GM12878 (cell line): ENCODE measurements at regions not wholly inside any gene's neighbourhood (a gene's known extent, or its start where the extent isn't known, plus 50 kb on each side); places are given as distances from the start of the nearest gene placed in this dataset.

Experiments
- ATAC-seq: fragments of 200-7000 bp; cut with Tn5 transposase; 3 replicates; pipeline ENCODE4 v1.9.1; 2020; ENCODE audit warnings: mild to moderate bottlenecking, moderate library complexity
- BruUV-seq: library from RNA; stranded (reverse); fragments of 400-500 nt; replicated peaks from 2 replicates; lab custom pipeline; 2021; lab: Mats Ljungman, UMichigan
- CTCF ChIA-PET: fragments of 300-600 bp; sonication (Branson Sonifier 250); formaldehyde crosslinking; extraction: SDS; loops from one replicate; lab custom pipeline; 2021; ENCODE audit warnings: inconsistent platforms; lab: Yijun Ruan, JAX
- POLR2A ChIA-PET: fragments of 350-600 bp; formaldehyde crosslinking; extraction: SDS; loops from one replicate; lab custom pipeline; 2021; ENCODE audit warnings: inconsistent platforms; lab: Charles Lee
- RAD21 ChIA-PET: fragments of 300-600 bp; sonication (Branson Sonifier 250); formaldehyde crosslinking; loops from one replicate; lab custom pipeline; 2023; ENCODE audit warnings: antibody characterized with exemption; ENCODE audit not compliant: unreplicated experiment; lab: Charles Lee
- SMC1A ChIA-PET: fragments of 300-600 bp; sonication (Branson Sonifier 250); formaldehyde crosslinking; loops from one replicate; lab custom pipeline; 2023; ENCODE audit not compliant: unreplicated experiment, uncharacterized antibody; lab: Charles Lee
- DNase-seq: peaks from one replicate; pipeline ENCODE4 v3.0.0-alpha.2; 2011; ENCODE audit warnings: low read depth, low spot score
- FAIRE-seq: peaks from 3 replicates; lab custom pipeline; 2011; peaks lifted over from hg19 to GRCh38; lab: Jason Lieb, UNC
- H2AFZ ChIP-seq: 2 replicates; pipeline ENCODE4 v1.6.0; 2011; ENCODE audit warnings: low read depth, low read length, control low read depth; ENCODE audit not compliant: control insufficient read depth
- H3K27ac ChIP-seq: 2 replicates; pipeline ENCODE4 v1.5.1; 2011; ENCODE audit warnings: control low read depth; ENCODE audit not compliant: control insufficient read depth, insufficient read depth
- H3K27me3 ChIP-seq, 2 experiments: replicated peaks in 1 of 2; 2 replicates each; pipeline versions ENCODE4 v1.6.0 to v1.6.1; 2011; ENCODE audit warnings: low read length in 1 of 2; ENCODE audit not compliant: control insufficient read depth in 2 of 2, insufficient read depth in 2 of 2
- H3K36me3 ChIP-seq, 2 experiments: 2 replicates each; pipeline ENCODE4 v1.5.1; 2011; ENCODE audit warnings: low read length in 1 of 2; ENCODE audit not compliant: control insufficient read depth in 2 of 2, insufficient read depth in 2 of 2
- H3K4me1 ChIP-seq: 2 replicates; pipeline ENCODE4 v1.6.1; 2011; ENCODE audit warnings: mild to moderate bottlenecking, low read length, moderate library complexity, mixed read lengths; ENCODE audit not compliant: control insufficient read depth, insufficient read depth
- H3K4me2 ChIP-seq: 2 replicates; pipeline ENCODE4 v1.6.0; 2011; ENCODE audit warnings: control low read depth; ENCODE audit not compliant: control insufficient read depth, insufficient read depth
- H3K4me3 ChIP-seq: fragments of 200-600 bp; sonication (generic); 2 replicates; pipeline ENCODE4 v1.5.1; 2016
- H3K79me2 ChIP-seq: 2 replicates; pipeline ENCODE4 v1.6.0; 2011; ENCODE audit warnings: low read length; ENCODE audit not compliant: control insufficient read depth, insufficient read depth
- H3K9ac ChIP-seq: 2 replicates; pipeline ENCODE4 v1.8.0; 2011; ENCODE audit warnings: low read length, control low read depth, mixed read lengths; ENCODE audit not compliant: control insufficient read depth, insufficient read depth
- H3K9me3 ChIP-seq: replicated peaks from 3 replicates; pipeline ENCODE4 v1.5.1; 2011; ENCODE audit warnings: mild to moderate bottlenecking, low read length; ENCODE audit not compliant: control insufficient read depth, insufficient read depth
- H4K20me1 ChIP-seq: 2 replicates; pipeline ENCODE4 v1.6.0; 2011; ENCODE audit not compliant: control insufficient read depth, insufficient read depth
- ASH2L ChIP-seq: fragments of 300-600, 200-600 bp; sonication (generic); IDR thresholded peaks from 2 replicates; pipeline ENCODE4 v1.6.1; 2017; ENCODE audit warnings: low read depth, mild to moderate bottlenecking, borderline replicate concordance
- IKZF2 ChIP-seq, 2 experiments: fragments of 450-650 bp; IDR thresholded peaks; 2 replicates each; pipeline ENCODE4 v1.6.1; 2017; ENCODE audit warnings: mild to moderate bottlenecking in 2 of 2, moderate library complexity in 2 of 2
- IRF5 ChIP-seq: fragments of 450-650 bp; IDR thresholded peaks from 2 replicates; pipeline ENCODE4 v1.6.1; 2017; ENCODE audit warnings: borderline replicate concordance
- LARP7 ChIP-seq: fragments of 450-650 bp; IDR thresholded peaks from 2 replicates; pipeline ENCODE4 v1.6.1; 2017; ENCODE audit warnings: mild to moderate bottlenecking
- MAX ChIP-seq: IDR thresholded peaks from 2 replicates; pipeline ENCODE4 v1.6.1; 2012; ENCODE audit warnings: low read depth, low read length, improper control_type of control experiment
- PRDM15 ChIP-seq: fragments of 450-650 bp; formaldehyde crosslinking; IDR thresholded peaks from 2 replicates; pipeline ENCODE4 v1.4.0; 2020; ENCODE audit warnings: mild to moderate bottlenecking, moderate library complexity
- RFX5 ChIP-seq: IDR thresholded peaks from 2 replicates; pipeline ENCODE4 v1.6.1; 2011; ENCODE audit warnings: low read depth, low read length, improper control_type of control experiment
- TBL1XR1 ChIP-seq: IDR thresholded peaks from 2 replicates; pipeline ENCODE4 v1.6.1; 2012; ENCODE audit warnings: low read depth, low read length, improper control_type of control experiment
- YY1 ChIP-seq: IDR thresholded peaks from 2 replicates; pipeline ENCODE4 v1.6.1; 2011; ENCODE audit warnings: low read depth, mild to moderate bottlenecking, low read length
- ZBTB4 ChIP-seq: fragments of 450-650 bp; formaldehyde crosslinking; IDR thresholded peaks from 2 replicates; pipeline ENCODE4 v1.4.0; 2022; ENCODE audit warnings: mild to moderate bottlenecking, moderate library complexity
- ZBTB40 ChIP-seq: fragments of 450-650 bp; IDR thresholded peaks from 2 replicates; pipeline ENCODE4 v1.6.1; 2016; ENCODE audit warnings: mild to moderate bottlenecking, moderate library complexity, borderline replicate concordance
- ZNF622 ChIP-seq: fragments of 450-650 bp; IDR thresholded peaks from 2 replicates; pipeline ENCODE4 v1.6.1; 2017; ENCODE audit warnings: mild to moderate bottlenecking, inconsistent platforms
- WGBS: methylation state at CpG from one replicate; pipeline ENCODE4 v1.1.6; 2016; ENCODE audit warnings: low lambda C conversion rate; ENCODE audit not compliant: insufficient replicate concordance, insufficient coverage; ENCODE audit errors: missing lambda C conversion rate; 5-methylcytosine and 5-hydroxymethylcytosine counted together
- in situ Hi-C: fragments of 300-500 bp; cut with MboI; formaldehyde crosslinking; loops from 9 replicates; pipeline ENCODE4 v1.14.3; 2018; ENCODE audit warnings: mixed read lengths
- intact Hi-C: fragments of 100-400 bp; cut with micrococcal nuclease; formaldehyde crosslinking; loops from one replicate; pipeline ENCODE4 v1.14.2; 2022; ENCODE audit not compliant: unreplicated experiment

GRCh38 chr6:170025341-170025911 lies 265.5 kb downstream of the DLL1 start:
- H3K36me3 ChIP-seq, result no peaks in the 10 kb centered on the region
- no peak overlapping the region for H3K27ac ChIP-seq
- RAD21 ChIA-PET, result no interaction called here
- no peaks in the 10 kb centered on the region for H4K20me1 ChIP-seq
- DNase-seq (no peak), FAIRE-seq (no peak), ATAC-seq (no peak)
- no peaks in the 10 kb centered on the region for H3K27me3 ChIP-seq
- CTCF ChIA-PET, result no interaction called here
- no peak overlapping the region for H3K9ac ChIP-seq
- no peak overlapping the region for H3K4me2 ChIP-seq
- SMC1A ChIA-PET, result no interaction called here
- no peak overlapping the region for H2AFZ ChIP-seq
- no peaks in the 10 kb centered on the region for H3K79me2 ChIP-seq
- intact Hi-C loops, result no loop called here
- in situ Hi-C loops, result no loop called here
- no peaks in the 10 kb centered on the region; the same call in 2 of the 3 replicates for H3K9me3 ChIP-seq
- H3K4me1 ChIP-seq, result no peaks in the 10 kb centered on the region
- no peak overlapping the region for H3K4me3 ChIP-seq
- 36% methylated on average over 20 of the region's 20 CpGs for WGBS
- POLR2A ChIA-PET, result no interaction called here
- BruUV-seq, result no TSS peak
- TF ChIP-seq MAX, result no peak
- TF ChIP-seq ASH2L, result no peak
- no peak for TF ChIP-seq LARP7
- no peak for TF ChIP-seq ZNF622
- TF ChIP-seq PRDM15, result no peak
- no peak for TF ChIP-seq TBL1XR1
- no peak for TF ChIP-seq YY1
- TF ChIP-seq RFX5, result no peak
- TF ChIP-seq IRF5, result no peak
- no peak for TF ChIP-seq IKZF2 (IDR thresholded peaks at IDR 0.05)
- TF ChIP-seq ZBTB4, result no peak
- TF ChIP-seq ZBTB40, result no peak
